RKO (cell line): ENCODE measurements at regions not wholly inside any gene's neighbourhood (a gene's known extent, or its start where the extent isn't known, plus 50 kb on each side); places are given as distances from the start of the nearest gene placed in this dataset.
"Not testable (repeated sequence)": the region's sequence is repeated elsewhere in the genome, so short reads cannot be mapped to it uniquely, and the experiment has no call there.

Source experiments
- DNase-seq: peaks from one replicate; pipeline ENCODE4 v3.0.0-alpha.2; 2016; ENCODE audit warnings: low spot score

DNA sequence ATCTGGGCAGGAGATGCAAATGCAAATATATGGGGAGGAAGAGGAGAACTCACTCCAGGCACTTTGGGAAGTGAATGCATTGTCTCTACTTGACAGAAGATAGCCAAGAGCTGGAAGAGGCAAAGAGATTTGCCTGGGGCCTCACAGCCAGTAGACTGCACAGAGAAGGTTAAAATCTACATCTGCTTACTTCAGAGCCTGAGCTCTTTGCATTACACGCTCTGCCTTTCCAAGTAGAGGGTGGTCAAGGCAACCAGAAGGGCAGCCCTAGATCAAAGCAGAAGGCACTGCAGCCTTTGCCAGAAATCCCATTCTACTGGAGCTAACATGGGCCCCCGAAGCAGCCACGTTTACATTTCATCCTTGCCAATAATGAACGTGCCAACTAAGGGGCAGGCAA, 407.2 kb upstream of the CCL2 start:
- DNase-seq, result no peak

DNA sequence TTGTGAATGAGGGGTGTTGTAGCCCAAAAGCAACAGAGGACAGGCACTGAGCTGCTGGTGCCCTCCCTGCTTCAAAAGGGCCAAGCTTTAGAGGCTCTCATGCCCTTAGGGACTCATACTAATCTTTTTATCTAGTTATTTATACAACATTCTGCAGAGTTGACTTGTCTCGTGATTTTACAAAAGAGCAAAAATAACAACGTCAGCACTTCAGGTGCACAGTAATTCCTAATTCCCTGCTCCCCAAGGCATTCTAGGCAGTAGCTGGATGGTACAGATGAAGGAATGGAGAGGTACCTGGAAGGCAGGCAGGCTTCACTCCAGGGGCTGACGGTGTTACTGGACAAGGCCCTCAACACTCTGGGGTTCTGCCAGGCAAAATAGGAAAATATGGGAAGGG, 406.7 kb upstream of the CCL2 start:
- DNase-seq, result no peak

DNA sequence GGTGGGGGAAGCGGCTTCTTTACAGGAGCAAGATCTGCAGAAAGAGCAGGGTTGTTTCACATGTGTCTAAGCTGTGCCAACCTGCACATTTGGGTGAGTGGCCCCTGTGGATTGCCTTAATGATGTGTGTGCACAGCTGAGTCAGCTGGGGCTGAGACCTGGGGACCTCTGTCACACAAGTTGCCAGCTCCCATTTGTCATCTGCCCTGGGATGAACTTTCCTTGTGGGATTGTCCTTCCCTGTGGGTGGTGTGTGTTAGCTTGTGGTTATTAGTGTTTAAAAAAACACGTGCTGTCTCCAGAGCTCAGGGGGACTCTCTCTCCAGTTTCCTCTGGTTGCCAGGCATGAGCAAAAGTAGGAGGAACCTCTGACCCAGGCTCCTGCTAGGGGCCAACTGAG, 400.5 kb upstream of the CCL2 start:
- no peak for DNase-seq

DNA sequence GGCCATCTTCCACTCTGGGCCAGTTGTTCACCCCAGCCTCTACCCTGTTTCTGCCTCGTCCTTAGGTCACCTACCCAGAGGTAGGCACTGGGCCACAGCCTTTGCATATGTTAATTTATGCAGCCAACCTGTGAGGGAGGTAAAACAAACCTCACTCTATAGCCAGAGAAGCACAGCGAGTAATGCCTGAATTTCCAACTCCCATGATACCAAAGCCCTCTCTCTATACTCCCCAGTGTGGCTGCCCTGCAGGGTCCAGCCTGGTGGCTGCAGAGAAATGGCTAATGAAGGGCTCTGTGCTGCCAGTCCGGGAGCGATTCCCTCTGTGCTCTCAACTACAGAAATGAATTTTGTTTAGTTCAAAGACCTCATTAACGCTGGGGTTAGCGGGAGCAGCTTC, 397.0 kb upstream of the CCL2 start:
- DNase-seq, result no peak

DNA sequence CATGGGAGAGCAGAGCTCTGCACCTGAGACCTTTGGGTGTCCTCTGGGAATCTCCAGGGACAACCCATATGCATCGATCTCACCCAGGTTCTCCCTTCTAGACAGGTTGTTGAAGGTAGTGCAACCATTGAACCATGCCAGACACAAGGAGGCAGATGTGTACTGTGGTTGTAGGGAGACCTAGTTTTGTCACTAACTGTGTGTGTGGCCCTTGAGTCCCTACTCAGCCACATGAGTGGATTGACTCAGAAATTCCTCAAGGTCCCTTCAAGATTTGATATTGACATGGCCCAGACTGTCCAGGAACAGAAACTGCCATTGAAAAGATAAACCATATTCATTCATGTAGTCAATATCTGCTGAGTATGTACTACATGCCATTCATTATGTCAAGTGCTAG, 396.4 kb upstream of the CCL2 start:
- no peak for DNase-seq

DNA sequence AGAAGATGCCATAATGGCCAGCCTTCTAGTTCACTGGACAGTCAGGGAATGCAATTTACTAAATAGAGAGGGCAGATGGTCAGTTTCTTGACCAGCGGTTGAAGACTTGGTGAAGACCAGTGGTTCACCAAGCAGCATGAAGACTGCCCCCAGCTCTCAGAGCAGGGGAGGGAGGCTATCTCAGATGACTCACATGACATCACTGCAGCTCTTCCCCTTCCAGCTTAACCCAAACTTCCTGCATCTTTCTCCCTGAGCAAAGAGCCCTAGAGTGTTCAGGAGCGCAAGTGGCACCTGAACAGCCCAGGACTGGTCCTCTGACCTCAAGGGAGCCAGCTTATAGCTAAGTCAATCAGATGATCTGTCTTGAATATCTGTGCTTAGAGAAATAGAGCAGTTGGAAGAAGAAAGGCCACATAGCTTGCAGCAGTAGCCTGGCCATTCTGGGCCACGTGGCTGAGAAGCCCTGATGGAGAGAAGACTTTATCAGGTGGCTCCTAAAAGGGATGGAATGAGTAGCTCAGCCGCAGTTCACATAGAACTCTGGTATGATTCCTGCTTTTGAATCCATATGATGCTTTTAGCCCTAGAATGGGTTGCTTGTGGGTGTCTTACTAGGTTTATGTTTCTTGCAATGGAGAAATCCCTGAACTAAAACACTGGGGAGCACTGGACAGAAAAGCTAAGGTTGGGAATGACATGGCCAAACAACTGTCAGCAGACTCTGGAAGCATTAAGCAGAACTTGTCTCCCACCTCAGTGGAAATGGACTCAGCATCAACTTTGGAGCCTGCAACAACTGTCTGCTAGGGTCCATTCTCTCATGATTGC, 392.1 kb upstream of the CCL2 start:
- DNase-seq, result no peak

DNA sequence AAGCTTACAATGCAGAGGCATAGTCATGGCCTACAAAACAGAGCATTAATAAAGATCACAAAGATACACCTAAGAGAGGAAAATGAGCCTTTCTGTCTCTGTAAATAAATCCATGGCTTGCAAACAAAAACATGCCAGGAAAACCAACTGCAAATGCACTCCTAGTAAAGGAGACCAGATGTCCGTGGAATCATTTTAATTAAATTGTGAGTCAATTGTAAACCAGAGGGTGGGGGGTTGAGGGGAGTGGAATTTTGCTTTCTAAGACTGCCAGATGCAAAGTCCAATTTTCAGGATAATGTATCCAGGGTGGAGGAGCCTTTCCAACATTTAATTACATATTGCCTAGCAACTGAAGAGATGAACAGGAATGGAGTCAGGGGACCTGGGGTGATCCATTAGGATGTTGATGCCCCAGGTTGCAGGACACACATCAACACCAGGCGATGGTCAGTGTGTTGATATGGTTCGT, 390.3 kb upstream of the CCL2 start:
- DNase-seq, result no peak

DNA sequence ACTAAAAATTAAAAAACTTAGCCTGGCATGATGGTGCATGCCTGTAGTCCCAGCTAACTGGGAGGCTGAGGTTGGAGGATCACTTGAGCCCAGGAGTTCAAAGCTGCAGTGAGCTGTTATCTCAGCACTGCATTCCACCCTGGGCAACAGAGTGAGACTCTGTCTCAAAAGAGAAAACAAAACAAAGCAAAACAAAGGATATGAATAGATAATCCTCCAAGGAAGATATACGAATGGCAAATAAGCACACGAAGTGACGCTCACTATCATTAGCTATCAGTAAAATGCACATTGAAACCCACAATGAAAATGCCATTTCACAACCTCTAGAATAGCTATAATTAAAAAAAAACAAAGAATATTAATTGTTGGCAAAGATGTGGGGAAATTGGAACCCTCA, 386.2 kb upstream of the CCL2 start:
- no peak for DNase-seq

DNA sequence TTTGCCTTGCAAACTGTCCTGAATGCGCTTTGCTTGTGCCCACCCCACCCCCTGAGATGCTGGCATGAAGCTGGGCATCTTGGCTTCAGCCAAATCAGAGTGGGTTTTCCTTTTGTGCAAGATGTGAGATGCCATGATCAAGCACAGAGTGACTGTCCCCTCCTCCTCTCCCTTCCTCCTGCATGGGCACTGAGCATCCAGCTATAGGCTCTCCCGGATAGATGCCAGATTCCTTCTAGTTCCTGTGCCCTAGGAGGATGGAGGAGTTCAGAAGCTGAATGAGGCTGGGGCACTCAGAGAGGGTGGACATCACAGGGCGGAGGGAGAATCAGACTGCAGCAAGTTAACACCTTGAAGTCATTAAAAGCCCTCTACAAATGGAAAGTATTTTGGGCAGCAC, 384.1 kb upstream of the CCL2 start:
- DNase-seq, result no peak

DNA sequence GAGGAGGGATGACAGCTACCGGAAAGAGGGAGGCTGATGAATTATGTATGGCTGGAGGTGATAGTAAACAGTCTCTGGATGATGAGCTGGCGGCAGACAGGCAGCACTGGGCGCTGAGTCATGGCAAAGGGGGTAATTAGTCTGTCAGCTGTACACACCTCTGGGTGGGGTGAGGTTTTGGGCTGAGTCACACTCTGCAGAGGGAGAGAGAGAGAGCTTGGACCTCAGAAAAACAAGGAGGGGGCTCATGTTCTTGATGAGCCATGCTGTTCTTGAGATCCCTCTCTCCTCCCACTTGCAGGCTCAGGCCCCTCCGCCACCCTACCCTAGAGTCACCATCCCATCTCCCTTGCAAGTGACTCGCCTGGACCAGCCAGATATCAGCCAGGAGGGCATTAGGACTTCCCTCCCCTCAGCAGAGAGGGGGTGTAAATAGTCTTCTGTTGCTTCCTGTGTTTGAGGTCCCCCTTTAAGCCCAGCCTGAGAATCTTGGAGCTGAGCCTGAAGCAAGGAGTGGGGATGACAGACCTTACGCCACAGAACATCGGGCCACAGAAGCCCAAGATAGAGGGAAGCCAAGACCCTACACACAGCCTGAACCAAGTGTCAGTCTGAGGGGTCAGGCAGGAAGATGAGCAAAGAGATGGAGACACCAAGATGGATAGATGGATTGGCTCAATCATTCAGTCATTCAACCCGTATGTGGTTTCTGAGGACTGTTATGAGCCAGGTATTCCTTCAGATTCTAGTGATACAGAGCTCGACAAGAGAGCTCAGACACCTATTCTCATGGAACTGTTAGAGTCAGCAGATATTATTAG, 383.2 kb upstream of the CCL2 start:
- peak; percentile 74 for DNase-seq

DNA sequence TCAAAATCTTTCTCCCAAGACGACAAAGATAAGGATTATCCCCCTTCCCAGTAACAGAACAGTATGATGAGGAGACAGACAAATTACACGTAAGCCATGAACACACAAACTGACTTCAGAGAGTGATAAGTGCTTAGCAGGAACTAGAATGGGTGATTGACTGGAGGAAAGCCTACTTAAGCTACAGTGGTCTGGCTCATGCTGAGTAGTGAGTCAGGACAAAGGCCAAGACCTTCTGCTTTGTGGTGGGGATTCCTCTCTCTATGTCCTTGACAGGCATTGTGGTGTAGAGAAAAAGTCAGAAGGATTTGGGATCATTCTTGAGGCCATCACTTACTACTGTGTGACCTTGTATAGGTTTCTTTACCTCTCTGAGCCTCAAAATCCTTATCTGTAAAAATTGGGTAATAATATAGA, 381.9 kb upstream of the CCL2 start:
- DNase-seq, result no peak

DNA sequence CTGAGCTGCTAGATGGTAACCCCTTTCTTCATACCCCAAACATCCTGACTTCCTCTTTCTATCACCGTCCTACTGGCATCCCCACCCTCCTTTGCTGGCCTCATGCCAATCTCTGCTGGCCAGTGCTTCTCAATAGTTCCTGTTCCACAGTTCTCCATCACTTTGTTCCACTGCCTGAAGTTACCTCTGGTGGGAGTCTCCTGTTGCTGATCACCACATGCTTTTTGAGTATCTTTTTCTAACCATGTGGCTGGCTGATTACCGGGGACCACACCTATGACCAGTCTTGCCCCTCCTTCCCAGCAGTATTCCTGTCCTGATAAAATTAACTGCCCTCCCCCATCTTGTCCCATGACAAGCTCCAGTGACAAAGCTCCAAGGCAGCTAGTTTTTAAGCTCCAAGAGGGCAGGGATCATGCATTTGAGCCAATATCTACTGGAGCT, 380.4 kb upstream of the CCL2 start:
- DNase-seq, result no peak

DNA sequence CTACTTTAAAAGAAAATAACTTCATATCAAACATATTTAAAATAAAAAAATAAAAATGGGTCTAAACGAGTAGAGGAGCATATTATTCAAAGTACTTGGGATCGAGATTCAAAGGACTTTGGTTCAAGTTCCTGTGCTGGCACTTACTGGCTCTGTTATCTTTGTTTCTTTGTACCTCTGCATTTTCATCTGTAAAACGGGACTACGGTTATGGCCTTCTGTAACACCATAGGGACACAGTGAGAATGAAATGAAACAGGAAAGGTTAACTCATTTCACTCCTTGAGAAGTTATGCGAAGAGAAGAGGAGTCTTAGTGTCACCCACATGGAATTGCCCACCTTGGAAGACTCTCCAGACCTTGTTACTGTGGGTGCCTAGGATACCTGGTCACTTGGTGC, 379.1 kb upstream of the CCL2 start:
- no peak for DNase-seq

DNA sequence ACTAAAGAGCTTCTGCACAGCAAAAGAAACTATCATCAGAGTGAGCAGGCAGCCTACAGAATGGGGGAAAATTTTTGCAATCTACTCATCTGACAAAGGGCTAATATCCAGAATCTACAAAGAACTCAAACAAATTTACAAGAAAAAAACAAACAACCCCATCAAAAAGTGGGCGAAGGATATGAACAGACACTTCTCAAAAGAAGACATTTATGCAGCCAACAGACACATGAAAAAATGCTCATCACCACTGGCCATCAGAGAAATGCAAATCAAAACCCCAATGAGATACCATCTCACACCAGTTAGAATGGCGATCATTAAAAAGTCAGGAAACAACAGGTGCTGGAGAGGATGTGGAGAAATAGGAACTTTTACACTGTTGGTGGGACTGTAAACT, 372.8 kb upstream of the CCL2 start:
- not testable (repeated sequence) for DNase-seq

DNA sequence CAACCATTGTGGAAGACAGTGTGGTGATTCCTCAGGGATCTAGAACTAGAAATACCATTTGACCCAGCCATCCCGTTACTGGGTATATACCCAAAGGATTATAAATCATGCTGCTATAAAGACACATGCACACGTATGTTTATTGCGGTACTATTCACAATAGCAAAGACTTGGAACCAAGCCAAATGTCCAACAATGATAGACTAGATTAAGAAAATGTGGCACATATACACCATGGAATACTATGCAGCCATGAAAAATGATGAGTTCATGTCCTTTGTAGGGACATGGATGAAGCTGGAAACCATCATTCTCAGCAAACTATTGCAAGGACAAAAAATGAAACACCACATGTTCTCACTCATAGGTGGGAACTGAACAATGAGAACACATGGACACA, 372.4 kb upstream of the CCL2 start:
- not testable (repeated sequence) for DNase-seq

DNA sequence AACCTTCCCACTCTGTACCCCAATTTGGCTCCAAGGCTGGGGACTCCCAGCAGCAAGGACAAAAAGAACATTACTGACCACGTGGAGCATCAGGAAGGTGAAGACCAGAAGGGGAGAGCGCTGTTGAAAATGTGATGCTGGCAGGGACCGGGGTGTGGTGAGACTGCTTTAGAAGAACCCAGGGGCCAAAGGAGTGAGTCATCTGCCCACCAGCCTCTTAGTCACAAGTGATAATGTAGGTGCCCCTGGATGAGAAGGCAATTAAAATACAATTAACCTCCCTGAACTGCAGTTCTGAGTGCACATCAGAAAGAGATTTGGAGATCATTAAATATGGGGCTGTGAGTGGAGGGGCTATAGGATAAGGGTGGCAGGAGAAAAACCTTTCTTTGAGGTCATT, 366.6 kb upstream of the CCL2 start:
- peak; percentile 10 for DNase-seq

DNA sequence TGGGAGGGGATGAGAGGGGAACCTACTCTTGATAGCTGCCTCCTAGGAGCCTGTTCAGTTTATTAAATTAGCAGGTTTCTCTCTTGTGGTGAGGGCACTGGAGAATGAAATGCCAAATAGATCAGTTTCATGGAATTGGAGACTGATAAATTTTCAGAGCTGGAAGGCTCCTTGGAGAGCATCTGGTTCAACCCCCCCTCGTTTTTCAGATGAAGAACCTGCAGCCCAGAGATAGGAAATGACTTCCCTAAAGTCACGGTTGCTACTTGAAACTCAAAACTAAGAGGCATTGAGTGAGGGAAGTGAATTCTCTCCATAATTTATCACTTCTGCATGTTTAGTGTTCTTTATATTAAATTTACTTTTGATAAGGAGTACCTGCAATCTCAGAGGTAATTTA, 366.0 kb upstream of the CCL2 start:
- no peak for DNase-seq

DNA sequence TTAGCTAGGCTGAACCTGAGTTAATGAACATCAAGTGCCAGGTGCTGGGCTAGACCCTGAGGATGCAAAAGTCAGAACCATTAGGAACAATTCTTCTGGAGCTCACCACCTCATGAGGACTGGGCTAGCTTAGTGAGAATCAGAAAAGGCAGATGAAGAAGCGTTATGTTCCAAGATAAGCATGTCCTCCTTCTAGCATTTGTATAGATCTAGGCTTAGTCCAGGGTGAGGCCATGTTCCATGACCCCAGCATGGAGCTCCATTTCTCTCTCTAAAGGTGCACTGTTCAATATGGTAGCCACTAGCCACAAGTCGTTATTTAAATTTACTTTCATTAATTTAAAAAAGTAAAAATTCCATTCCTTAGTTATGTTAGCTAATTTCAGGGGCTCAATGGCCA, 365.3 kb upstream of the CCL2 start:
- DNase-seq, result no peak

DNA sequence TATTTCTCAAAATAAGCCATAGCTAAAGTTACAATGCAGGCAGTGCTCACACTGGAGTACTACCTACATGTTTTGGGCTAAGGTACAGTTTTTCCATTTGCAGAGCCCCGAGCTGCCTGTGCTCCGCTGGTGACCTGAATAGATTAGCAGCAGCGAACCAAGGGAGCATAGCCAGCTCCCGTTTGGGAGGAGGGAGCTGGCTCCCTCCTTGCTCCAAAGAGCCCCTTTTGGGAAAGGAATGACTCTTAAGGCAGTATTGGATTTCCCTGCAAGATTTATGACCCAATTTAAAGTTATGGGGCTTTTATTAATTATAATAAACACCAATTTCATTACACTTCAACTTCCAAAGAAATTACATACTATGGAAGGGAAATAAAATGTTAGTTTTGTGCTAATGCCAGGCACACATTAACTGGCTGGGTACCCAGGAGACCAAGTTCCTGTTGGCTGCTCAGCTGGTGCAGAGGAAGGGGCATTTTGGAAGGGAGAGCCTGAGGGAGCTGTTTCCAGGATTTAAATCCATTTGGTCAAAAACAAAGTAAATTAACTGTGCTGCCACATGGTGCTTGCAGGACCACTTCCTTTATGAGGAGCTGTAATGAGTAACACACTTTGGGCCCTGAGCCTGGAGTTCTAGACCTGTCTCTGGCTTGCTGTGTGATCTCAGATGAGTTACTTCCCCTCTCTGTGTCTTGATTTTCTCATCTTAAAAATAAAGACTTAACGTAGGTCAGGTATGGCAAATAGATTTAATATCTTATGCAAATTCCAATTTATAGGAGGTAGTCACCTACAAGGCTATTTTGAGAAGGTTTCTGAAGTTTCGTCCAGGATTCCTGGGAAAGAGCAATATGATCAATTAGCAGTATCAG, 362.1 kb upstream of the CCL2 start:
- no peak for DNase-seq

DNA sequence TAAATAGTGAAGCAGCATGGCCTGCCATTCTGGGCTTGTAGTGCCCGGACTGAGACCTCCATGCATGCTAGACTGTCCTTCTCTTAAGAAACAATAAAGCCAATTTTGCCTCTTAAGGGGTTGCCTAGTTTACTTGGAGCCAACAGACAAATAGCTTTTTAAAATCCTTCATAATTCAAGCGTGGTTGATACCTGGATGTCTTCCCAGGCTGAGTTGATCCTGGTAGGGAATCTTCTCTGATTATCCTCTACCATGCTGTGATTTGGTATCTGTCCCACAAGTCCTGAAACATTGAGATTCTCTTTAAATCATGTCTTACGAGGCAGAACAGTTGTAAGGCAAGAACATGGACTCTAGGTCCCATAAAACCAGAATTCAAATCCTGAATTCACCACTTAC, 359.6 kb upstream of the CCL2 start:
- no peak for DNase-seq

DNA sequence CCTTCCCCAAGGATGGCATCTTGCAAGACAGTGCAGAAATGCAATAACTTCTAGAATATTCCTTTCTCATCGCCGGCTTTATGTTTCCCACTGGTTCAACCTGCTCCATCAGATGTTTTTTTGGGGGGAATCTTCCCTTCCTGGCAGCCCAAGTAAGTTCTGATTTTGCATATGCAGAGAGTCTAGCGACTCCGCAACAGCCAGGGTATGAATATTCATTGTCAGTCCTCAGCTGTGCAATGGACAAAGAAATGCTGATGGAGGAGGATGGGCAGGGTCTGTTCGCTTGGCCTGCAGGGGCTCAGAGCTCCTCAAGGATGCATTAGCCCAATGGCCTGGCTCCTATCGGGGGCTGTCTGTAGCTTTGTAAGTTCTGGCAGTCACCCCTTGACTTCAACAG, 358.8 kb upstream of the CCL2 start:
- DNase-seq, result no peak

DNA sequence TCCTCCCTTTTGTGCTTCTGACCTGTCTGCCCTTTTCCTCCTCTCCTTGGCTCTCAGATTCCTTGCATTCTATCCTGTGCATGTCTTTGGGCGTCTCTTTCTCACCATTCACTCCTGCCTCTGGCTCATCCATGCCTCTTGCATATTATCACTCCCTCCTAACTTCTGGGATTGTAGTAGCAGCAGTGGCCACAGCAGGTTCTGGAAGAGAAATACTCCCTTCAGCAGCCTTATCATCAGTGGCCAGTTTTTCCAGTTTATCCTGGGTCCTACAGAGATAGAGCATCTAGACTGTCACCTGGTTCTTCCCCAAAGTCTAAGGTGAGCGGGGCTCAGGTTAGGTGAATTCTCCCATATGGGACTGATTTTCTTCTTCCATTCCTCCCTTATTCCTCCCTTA, 354.0 kb upstream of the CCL2 start:
- DNase-seq, result no peak
